ENCODE measurements at regions not wholly inside any gene's neighbourhood (a gene's known extent, or its start where the extent isn't known, plus 50 kb on each side); places are given as distances from the start of the nearest gene placed in this dataset.
"Not testable (repeated sequence)": the region's sequence is repeated elsewhere in the genome, so short reads cannot be mapped to it uniquely, and the experiment has no call there.

DNA sequence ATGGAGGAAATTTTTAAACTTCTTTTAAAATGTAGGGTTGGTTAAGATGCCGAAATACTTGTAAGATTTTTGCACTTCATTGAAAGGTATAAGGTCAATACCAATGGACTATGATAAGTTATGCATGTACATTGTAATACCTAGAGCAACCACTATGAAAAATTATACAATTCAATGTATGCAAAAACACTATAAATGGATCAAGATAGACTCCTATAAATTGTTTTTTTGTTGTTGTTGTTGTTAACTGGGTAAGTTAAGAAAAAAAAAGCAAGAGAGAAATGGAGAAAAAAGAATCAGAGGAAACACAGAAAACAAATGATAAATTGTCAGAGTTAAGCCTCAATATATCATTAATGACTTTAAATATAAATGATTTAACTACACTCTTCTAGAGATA lies 421.2 kb downstream of the TMEM182 start:
- Histone ChIP-seq H3K27me3 (replicated peaks) (no peaks in the 10 kb centered on the region), H3K36me3 (no peaks in the 10 kb centered on the region), H3K4me1 (replicated peaks) (no peaks in the 10 kb centered on the region), H3K27ac (no peak overlapping the region), H3K9me3 (replicated peaks) (0 out of 2 replicates have a peak, but pooled peaks cover 3% of the 10 kb centered on the region), H3K4me3 (no peak overlapping the region)
- no peak for DNase-seq (ENCODE audit: low read depth in 1 of 2, low spot score in 2 of 2)

- no peaks in the 10 kb centered on the region for H3K9me3 ChIP-seq (replicated peaks)
- DNase-seq (ENCODE audit: low read depth in 1 of 2, low spot score in 2 of 2) = no peak
These were observed 435.0 kb downstream of the TMEM182 start for GRCh38 chr2:103196802-103197201.

GRCh38 chr2:103200774-103201173 lies 438.9 kb downstream of the TMEM182 start:
- not testable (repeated sequence) for H3K4me1 ChIP-seq (replicated peaks); H3K27me3 ChIP-seq (replicated peaks); H3K9me3 ChIP-seq (replicated peaks); H3K4me3 ChIP-seq; DNase-seq (ENCODE audit: low read depth in 1 of 2, low spot score in 2 of 2); H3K36me3 ChIP-seq; H3K27ac ChIP-seq

More at GRCh38 chr2:103196802-103197201, 435.0 kb downstream of the TMEM182 start:
- no peak overlapping the region for H3K4me3 ChIP-seq
- H3K27me3 ChIP-seq (replicated peaks) = no peaks in the 10 kb centered on the region
- no peaks in the 10 kb centered on the region for H3K4me1 ChIP-seq (replicated peaks)
- H3K36me3 ChIP-seq = no peaks in the 10 kb centered on the region
- no peak overlapping the region for H3K27ac ChIP-seq

DNA sequence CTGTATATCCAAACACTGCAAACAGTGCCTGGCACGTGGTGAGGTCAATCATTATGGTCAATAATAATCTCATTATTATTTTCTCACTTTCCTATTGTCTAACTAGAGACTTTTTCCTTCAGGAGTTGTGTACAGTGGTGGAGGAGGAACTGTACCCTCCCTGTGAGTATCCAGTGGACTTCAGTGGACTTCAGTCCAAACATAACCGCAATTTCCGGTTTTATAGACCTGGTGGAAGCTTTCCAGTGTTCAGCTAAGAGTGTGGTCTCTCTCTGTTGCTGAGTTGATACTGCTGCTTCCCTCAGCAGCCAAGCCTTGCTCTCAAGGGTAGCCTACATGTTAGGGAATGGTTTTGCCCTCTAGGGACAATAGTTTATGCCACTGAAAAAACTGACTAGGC lies 447.1 kb downstream of the TMEM182 start:
- no peaks in the 10 kb centered on the region for H3K36me3 ChIP-seq
- H3K27me3 ChIP-seq (replicated peaks) = no peaks in the 10 kb centered on the region
- no peaks in the 10 kb centered on the region for H3K9me3 ChIP-seq (replicated peaks)
- no peak overlapping the region for H3K4me3 ChIP-seq
- no peaks in the 10 kb centered on the region for H3K4me1 ChIP-seq (replicated peaks)
- no peak overlapping the region for H3K27ac ChIP-seq
- no peak for DNase-seq (ENCODE audit: low read depth in 1 of 2, low spot score in 2 of 2)

GRCh38 chr2:103213028-103213542 lies 451.3 kb downstream of the TMEM182 start:
- H3K27me3 ChIP-seq (replicated peaks) = no peaks in the 10 kb centered on the region
- no peaks in the 10 kb centered on the region for H3K36me3 ChIP-seq
- DNase-seq (ENCODE audit: low read depth in 1 of 2, low spot score in 2 of 2) = no peak
- no peak overlapping the region for H3K4me3 ChIP-seq
- no peaks in the 10 kb centered on the region for H3K4me1 ChIP-seq (replicated peaks)
- no peaks in the 10 kb centered on the region for H3K9me3 ChIP-seq (replicated peaks)
- no peak overlapping the region for H3K27ac ChIP-seq

GRCh38 chr2:103218516-103218915 lies 456.7 kb downstream of the TMEM182 start:
- DNase-seq (ENCODE audit: low read depth in 1 of 2, low spot score in 2 of 2) = no peak
- Histone ChIP-seq H3K36me3 (no peaks in the 10 kb centered on the region), H3K27ac (no peak overlapping the region), H3K9me3 (replicated peaks) (no peaks in the 10 kb centered on the region; the same call in 1 of the 2 replicates), H3K4me1 (replicated peaks) (no peaks in the 10 kb centered on the region), H3K4me3 (no peak overlapping the region), H3K27me3 (replicated peaks) (no peaks in the 10 kb centered on the region)

DNA sequence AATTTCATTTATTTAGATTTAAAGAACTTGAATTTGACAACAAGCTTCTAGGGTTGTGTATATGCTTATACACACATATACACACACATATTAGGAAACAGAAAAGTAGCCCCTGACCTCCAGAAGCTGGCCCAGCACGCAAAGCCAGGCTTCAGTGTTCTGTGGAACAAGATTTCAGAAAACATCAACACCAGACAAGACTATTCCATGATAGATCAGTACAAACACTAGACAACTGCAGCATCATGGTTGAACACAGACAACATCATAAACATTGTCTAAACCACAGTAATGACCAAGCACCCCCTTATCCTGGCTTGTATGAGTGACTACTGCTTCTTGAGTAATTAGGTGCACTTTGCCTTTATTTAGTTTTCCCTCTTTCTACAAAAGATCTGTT lies 457.6 kb downstream of the TMEM182 start:
- no peak overlapping the region for H3K27ac ChIP-seq
- H3K36me3 ChIP-seq = no peaks in the 10 kb centered on the region
- no peaks in the 10 kb centered on the region; the same call in 1 of the 2 replicates for H3K9me3 ChIP-seq (replicated peaks)
- DNase-seq (ENCODE audit: low read depth in 1 of 2, low spot score in 2 of 2) = no peak
- no peak overlapping the region for H3K4me3 ChIP-seq
- no peaks in the 10 kb centered on the region for H3K4me1 ChIP-seq (replicated peaks)
- H3K27me3 ChIP-seq (replicated peaks) = no peaks in the 10 kb centered on the region

DNA sequence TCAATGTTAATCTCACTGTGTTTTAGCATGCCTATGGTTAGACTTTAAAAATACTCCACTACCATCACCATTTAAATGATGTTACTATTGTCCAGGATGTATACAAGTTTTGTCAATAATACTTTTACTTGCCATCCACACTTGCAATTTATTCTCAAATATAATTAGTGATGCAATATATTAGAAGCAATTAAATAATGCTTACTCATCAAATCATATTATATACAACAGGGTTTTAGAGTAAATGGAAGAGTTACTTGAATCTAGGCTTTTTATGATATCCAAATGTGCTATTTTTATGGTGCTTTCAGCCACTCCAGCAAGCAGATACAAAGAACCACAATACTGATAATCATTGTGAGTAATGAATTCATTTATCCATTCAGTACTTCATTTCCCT lies 461.1 kb downstream of the TMEM182 start:
- DNase-seq (ENCODE audit: low read depth in 1 of 2, low spot score in 2 of 2) = no peak
- H3K36me3 ChIP-seq = no peaks in the 10 kb centered on the region
- no peak overlapping the region for H3K4me3 ChIP-seq
- no peaks in the 10 kb centered on the region for H3K4me1 ChIP-seq (replicated peaks)
- no peaks in the 10 kb centered on the region; the same call in 1 of the 2 replicates for H3K9me3 ChIP-seq (replicated peaks)
- H3K27ac ChIP-seq = no peak overlapping the region
- H3K27me3 ChIP-seq (replicated peaks) = no peaks in the 10 kb centered on the region

GRCh38 chr2:103230796-103231195 lies 469.0 kb downstream of the TMEM182 start:
- Histone ChIP-seq H3K27me3 (replicated peaks) (no peaks in the 10 kb centered on the region), H3K4me3 (no peak overlapping the region), H3K9me3 (replicated peaks) (no peaks in the 10 kb centered on the region), H3K36me3 (no peaks in the 10 kb centered on the region), H3K4me1 (replicated peaks) (no peaks in the 10 kb centered on the region), H3K27ac (no peak overlapping the region)
- no peak for DNase-seq (ENCODE audit: low read depth in 1 of 2, low spot score in 2 of 2)

DNA sequence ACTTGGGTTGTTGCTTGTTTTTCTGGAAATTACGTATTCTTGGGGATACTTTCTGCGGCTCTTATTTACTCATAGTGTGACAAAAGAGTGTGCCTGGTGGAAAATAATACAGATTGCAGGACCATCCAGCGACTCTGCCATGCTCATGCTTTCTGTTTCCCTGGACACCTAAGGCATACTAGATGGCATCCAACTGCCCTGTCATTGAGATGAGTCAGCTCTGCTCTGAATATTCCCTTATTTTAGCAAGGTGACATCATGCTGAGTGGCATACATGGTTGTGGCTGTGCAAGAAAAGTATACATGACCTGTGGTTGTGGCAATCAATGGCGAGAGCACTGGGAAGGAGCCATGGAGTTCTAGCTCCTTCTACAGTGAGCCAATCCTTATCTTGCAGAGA lies 471.0 kb downstream of the TMEM182 start:
- Histone ChIP-seq H3K4me1 (replicated peaks) (no peaks in the 10 kb centered on the region), H3K9me3 (replicated peaks) (no peaks in the 10 kb centered on the region), H3K27ac (no peak overlapping the region), H3K36me3 (no peaks in the 10 kb centered on the region), H3K27me3 (replicated peaks) (no peaks in the 10 kb centered on the region), H3K4me3 (no peak overlapping the region)
- DNase-seq (ENCODE audit: low read depth in 1 of 2, low spot score in 2 of 2) = no peak

DNA sequence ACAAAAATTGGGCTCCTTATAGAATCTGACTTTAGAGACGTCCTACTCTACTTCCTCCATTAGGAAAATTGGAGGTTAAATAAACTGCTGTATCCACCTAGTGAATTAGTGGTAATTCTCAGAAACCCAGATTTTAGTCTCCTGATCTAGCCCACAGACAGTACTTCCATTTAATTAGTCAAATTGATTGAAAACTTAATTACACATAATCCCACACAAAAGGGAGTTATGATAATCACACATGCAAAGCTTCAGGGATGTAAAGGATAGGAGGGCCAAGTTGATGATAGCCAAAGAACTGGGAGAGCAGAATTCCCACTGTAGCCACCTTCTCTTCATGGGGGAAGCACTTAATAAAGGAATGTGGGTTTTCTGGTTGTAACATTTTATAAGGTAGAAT lies 471.9 kb downstream of the TMEM182 start:
- Histone ChIP-seq H3K27me3 (replicated peaks) (no peaks in the 10 kb centered on the region), H3K4me3 (no peak overlapping the region), H3K4me1 (replicated peaks) (no peaks in the 10 kb centered on the region), H3K27ac (no peak overlapping the region), H3K36me3 (no peaks in the 10 kb centered on the region), H3K9me3 (replicated peaks) (no peaks in the 10 kb centered on the region; the same call in 1 of the 2 replicates)
- no peak for DNase-seq (ENCODE audit: low read depth in 1 of 2, low spot score in 2 of 2)

DNA sequence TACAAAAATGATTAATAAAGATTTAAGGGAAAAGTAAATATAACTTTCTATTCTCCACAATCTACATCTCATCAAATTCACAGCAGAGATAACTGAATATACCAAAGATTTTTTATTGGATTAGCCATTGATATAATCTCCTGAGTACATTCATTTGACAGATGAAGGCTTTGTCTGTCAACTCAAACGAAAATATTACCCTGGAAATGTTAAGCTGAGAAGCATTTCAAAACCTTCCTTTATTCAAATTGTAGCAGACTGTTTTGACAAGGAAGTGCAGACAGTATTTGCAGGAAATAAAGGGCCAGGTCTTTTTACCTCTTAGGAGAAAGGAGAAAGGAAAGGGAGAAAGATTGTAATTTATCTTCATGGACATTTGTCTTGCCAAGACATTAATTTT lies 473.5 kb downstream of the TMEM182 start:
- no peaks in the 10 kb centered on the region for H3K36me3 ChIP-seq
- H3K9me3 ChIP-seq (replicated peaks) = no peaks in the 10 kb centered on the region; the same call in 1 of the 2 replicates
- DNase-seq (ENCODE audit: low read depth in 1 of 2, low spot score in 2 of 2) = no peak
- no peaks in the 10 kb centered on the region for H3K4me1 ChIP-seq (replicated peaks)
- no peaks in the 10 kb centered on the region for H3K27me3 ChIP-seq (replicated peaks)
- no peak overlapping the region for H3K27ac ChIP-seq
- H3K4me3 ChIP-seq = no peak overlapping the region

DNA sequence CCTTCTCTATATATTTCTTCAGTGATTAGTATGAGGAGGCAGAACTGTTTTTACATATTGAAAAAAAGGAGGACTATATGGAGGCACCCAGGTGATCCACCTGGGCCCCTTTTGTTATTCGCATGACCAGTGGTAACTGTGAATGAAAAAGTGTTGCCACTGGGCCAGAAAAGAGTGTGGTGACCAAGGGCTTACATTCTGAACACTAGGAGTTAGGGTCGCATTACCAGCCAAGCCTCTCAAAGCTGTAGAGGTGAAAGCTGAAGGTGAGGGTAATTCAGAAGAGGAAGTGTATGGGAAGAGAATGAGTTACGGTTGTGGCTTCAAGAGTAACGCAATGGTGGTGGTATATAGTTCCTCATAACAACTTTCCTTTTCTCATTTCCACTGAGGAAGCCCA lies 487.6 kb downstream of the TMEM182 start:
- peaks cover 4% of the 10 kb centered on the region; the same call in 1 of the 2 replicates for H3K9me3 ChIP-seq (replicated peaks)
- H3K4me3 ChIP-seq = no peak overlapping the region
- no peaks in the 10 kb centered on the region for H3K27me3 ChIP-seq (replicated peaks)
- no peak overlapping the region for H3K27ac ChIP-seq
- H3K36me3 ChIP-seq = no peaks in the 10 kb centered on the region
- H3K4me1 ChIP-seq (replicated peaks) = no peaks in the 10 kb centered on the region
- DNase-seq (ENCODE audit: low read depth in 1 of 2, low spot score in 2 of 2) = no peak

- Histone ChIP-seq H3K36me3 (no peaks in the 10 kb centered on the region), H3K9me3 (replicated peaks) (peaks cover 2% of the 10 kb centered on the region; the same call in 1 of the 2 replicates), H3K4me3 (no peak overlapping the region), H3K27ac (no peak overlapping the region), H3K27me3 (replicated peaks) (no peaks in the 10 kb centered on the region), H3K4me1 (replicated peaks) (no peaks in the 10 kb centered on the region)
- DNase-seq (ENCODE audit: low read depth in 1 of 2, low spot score in 2 of 2) = no peak
These were observed 490.9 kb downstream of the TMEM182 start for GRCh38 chr2:103252781-103253180.

- no peaks in the 10 kb centered on the region for H3K27me3 ChIP-seq (replicated peaks)
- no peaks in the 10 kb centered on the region; the same call in 1 of the 2 replicates for H3K9me3 ChIP-seq (replicated peaks)
- no peaks in the 10 kb centered on the region for H3K4me1 ChIP-seq (replicated peaks)
- no peak overlapping the region for H3K27ac ChIP-seq
- no peak overlapping the region for H3K4me3 ChIP-seq
- no peak for DNase-seq (ENCODE audit: low read depth in 1 of 2, low spot score in 2 of 2)
- H3K36me3 ChIP-seq = no peaks in the 10 kb centered on the region
These were observed 492.8 kb downstream of the TMEM182 start for GRCh38 chr2:103254611-103255010.

Measured in SJSA1 (cell line).